Activated CD4-positive, CD25-positive, alpha-beta regulatory T cell treated with anti-CD3 and anti-CD28 coated beads, Interleukin-2, amount 50 U/mL, for 16 hours (primary cell): ENCODE measurements at regions not wholly inside any gene's neighbourhood (a gene's known extent, or its start where the extent isn't known, plus 50 kb on each side); places are given as distances from the start of the nearest gene placed in this dataset.

Experiments used
- DNase-seq: peaks from one replicate; pipeline ENCODE4 v3.0.0-alpha.2; 2020; ENCODE audit warnings: low read depth, low spot score

DNA sequence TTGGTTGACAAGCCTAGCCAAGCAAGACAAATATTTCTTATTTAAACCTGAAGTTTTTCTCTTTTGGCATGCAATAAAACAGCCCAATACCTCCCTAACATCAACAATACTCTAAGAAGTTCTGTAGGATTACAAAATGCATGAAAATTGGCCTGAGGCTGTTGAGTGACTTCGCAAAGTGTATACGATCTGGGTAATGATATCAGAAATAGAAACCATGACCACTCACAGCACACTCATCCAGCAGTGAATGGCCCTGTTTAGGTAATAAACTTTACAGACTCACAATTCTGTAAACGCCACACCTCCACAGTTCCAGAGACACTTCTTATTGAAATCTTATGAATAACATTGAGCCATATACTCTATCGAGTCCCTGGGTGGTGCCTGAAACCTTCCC is 83.0 kb upstream of the NAALADL2 start:
- DNase-seq, result no peak

DNA sequence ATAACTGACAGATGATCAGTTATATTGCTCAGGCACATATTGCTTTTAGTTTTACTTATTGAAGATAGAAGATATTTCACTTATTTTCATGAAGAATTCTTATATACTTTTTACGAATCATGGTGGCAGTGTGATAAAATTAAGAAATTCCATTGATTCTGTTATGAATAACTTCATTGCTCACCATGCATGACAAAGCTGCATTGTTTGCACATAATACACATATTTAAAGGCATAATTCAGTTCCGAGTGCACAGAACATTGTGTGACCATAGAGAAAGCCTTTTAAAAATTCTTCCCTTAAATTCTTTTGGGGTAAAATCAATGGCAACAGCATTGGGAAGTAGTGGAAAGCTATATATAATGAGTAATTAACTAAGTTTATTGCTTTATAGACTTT is 82.5 kb upstream of the NAALADL2 start:
- no peak for DNase-seq

DNA sequence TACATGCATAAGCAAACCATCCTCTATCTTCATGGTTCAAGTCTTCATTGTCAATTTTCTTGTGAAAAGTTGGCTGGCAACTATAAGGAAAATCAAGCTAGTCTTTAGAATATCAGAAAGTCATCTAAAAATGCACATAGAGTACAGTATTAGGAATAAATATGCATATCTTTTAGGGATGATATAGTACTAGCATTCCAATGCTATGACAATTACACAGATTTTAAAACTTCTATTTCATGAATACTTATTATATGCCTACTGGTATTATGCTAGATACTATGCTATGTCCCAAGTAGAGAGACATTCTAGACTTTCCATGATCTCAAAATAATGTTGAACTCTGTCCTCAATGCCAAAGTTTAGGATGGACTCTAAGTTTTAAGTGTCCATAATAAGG is 81.3 kb upstream of the NAALADL2 start:
- DNase-seq, result no peak

DNA sequence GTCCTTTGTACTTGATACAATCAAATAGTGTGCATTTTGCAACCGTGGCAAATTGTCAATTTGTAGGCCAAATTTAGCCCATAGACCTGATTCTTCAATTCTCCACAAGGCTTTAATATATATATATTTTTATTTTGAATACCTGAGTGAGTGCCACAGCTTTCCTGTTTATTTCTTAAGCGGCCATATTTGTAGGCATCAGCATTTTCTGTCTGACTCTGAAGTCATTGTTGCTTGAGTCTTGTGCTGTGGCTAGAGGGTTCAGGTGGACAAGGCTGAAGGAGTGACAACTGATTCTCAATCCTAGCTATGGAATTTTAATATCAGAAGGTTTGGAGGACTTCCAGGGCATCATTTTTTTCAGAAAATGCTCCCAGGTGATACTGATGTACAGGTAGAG is 75.6 kb upstream of the NAALADL2 start:
- DNase-seq, result no peak

DNA sequence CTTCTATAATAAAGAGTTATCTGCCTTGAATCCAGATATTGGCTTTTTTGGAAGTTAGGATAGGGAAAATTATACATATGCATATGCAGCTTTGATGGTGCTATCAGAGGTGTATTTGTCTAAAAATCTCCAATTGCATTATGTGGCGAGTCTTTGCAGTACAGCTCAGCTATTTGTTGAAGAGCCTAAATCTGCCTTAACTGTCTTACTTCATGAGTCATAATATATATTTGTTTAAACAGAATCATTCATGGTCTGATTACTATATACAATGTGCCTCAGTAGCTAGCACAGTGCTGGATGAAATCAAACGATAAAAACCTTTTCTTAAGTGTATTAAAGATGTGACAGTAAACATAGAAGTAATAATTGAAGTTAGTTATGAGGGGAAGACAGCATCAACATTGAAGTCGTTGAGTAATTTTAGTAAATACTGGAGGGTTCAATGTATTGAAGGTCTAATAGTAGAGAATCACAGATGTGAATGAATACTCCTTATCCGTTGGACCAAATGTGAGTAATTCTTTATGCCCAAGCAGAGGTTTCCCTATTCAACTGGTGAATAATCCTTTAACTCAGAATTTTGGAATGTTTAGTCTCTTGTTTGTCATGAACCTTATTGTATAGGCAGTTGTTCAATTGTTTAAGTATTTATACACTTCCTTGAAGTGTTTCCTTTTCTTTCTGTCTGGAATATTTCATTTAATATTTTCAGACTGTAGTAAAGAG is 74.8 kb upstream of the NAALADL2 start:
- no peak for DNase-seq

DNA sequence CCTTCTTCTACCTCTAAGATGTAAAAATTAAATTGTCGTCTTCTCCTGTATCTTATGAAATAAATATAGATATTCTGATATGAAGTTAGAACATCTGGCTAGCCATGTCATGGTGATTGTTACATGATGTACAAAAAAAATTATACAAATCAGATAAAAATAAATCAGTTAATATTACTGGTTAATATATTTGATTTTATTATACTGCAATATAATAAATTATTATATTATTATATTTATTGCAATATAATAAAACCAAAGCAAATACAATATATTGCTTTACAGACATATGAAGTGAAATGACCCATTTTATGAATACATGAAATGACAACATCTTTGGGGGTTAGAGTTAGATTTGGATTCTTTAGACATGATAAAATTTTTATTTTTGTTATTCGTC is 72.3 kb upstream of the NAALADL2 start:
- no peak for DNase-seq

DNA sequence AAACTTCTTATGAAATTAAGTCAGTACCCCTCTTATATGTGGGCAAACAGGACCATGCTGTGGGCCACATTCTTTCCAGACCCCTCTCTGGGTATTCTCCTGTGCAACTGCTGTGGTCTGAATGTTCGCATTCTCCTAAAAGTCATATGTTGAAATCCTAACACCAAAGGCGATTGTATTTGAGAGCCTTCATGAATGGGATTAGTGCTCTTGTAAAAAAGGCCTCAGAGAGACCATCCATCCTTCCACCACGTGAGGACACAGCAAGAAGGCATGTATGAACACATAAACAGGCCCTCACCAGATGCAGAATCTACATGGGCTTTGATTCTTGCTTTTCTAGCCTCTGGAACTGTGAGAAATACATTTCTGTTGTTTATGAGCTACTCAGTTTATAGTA is 68.0 kb upstream of the NAALADL2 start:
- DNase-seq, result no peak

DNA sequence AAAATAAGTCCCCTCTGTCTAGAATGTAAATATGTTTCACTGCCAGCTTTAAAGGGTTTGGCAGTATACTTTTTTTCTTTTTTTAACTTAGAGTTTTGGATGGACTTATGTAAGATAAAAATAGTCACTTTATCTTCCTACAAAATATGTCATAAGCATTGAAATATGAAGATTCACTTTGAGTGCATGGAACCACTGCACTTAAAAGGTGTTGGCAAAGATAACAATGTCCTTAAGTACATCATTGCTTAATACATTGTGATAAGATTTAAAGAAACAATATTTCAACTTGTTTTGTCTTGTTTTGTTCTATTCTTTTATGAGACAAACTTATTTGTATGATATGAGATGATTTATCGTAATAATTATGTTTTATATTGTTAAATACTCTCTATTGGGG is 66.3 kb upstream of the NAALADL2 start:
- DNase-seq, result no peak
